WTC11 (cell line): ENCODE measurements at regions not wholly inside any gene's neighbourhood (a gene's known extent, or its start where the extent isn't known, plus 50 kb on each side); places are given as distances from the start of the nearest gene placed in this dataset.

ENCODE experiments used
- CREM ChIP-seq: sonication (generic); formaldehyde crosslinking; IDR thresholded peaks from 2 replicates; pipeline ENCODE4 v1.8.1; 2022; ENCODE audit warnings: mild to moderate bottlenecking, missing genetic modification reagents, moderate library complexity
- TF ChIP-seq, protein P1 (sequence below): fragments of 200-600 bp; IDR thresholded peaks from 2 replicates; pipeline ENCODE4 v1.8.0; 2022; ENCODE audit warnings: antibody characterized with exemption
- TF ChIP-seq, protein P2 (sequence below): sonication (generic); formaldehyde crosslinking; IDR thresholded peaks from 2 replicates; pipeline ENCODE4 v1.8.0; 2022; ENCODE audit warnings: mild to moderate bottlenecking, missing genetic modification reagents

DNA sequence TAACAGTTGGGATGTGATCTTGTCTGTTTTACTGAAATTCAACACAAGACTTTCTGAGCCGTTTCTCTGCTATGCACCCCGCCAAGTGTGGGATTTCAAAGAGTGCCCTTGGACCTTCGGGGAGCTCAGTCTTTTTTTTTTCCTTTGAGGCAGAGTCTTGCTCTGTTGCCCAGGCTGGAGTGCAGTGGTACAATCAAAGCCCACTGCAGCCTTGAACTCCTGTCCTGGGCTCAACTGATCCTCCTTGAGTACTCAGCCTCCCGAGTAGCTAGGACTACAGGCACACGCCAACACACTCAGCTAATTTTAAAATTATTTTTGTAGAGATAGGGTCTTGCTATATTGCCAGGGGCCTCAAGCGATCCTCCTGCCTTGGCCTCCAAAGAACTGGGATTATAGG is 162.9 kb downstream of the BAMBI start:
- TF ChIP-seq, protein P1, sequence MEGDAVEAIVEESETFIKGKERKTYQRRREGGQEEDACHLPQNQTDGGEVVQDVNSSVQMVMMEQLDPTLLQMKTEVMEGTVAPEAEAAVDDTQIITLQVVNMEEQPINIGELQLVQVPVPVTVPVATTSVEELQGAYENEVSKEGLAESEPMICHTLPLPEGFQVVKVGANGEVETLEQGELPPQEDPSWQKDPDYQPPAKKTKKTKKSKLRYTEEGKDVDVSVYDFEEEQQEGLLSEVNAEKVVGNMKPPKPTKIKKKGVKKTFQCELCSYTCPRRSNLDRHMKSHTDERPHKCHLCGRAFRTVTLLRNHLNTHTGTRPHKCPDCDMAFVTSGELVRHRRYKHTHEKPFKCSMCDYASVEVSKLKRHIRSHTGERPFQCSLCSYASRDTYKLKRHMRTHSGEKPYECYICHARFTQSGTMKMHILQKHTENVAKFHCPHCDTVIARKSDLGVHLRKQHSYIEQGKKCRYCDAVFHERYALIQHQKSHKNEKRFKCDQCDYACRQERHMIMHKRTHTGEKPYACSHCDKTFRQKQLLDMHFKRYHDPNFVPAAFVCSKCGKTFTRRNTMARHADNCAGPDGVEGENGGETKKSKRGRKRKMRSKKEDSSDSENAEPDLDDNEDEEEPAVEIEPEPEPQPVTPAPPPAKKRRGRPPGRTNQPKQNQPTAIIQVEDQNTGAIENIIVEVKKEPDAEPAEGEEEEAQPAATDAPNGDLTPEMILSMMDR = no peak
- TF ChIP-seq, protein P2, sequence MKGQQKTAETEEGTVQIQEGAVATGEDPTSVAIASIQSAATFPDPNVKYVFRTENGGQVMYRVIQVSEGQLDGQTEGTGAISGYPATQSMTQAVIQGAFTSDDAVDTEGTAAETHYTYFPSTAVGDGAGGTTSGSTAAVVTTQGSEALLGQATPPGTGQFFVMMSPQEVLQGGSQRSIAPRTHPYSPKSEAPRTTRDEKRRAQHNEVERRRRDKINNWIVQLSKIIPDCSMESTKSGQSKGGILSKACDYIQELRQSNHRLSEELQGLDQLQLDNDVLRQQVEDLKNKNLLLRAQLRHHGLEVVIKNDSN (CRISPR knock-in tag) = no peak
- TF ChIP-seq CREM (CRISPR knock-in tag) = no peak
